Ramos (cell line): ENCODE measurements at regions not wholly inside any gene's neighbourhood (a gene's known extent, or its start where the extent isn't known, plus 50 kb on each side); places are given as distances from the start of the nearest gene placed in this dataset.
"Not testable (repeated sequence)": the region's sequence is repeated elsewhere in the genome, so short reads cannot be mapped to it uniquely, and the experiment has no call there.

Source experiments
- in situ Hi-C: fragments of 300-500 bp; cut with MboI; formaldehyde crosslinking; loops from one replicate; pipeline ENCODE4 v1.14.3; 2022; ENCODE audit warnings: low sequenced_read_pairs; ENCODE audit not compliant: unreplicated experiment

DNA sequence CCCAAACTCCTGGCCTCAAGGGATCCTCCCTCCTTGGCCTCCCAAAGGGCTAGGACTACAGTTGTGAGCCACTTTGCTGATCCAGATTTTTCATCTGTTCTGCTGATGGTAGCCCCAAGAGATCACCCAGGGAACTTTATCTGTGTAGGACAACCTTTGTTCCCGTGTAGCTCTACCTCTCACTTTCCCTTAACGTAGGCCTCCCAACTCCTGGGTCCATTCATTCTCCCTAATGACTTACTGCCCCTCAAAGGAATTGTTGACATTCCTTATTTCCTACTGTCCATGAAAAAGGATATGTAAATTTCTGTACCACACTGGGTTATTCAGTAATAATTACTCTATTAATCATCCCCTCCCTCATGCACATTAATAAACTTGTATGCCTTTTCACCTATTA is 51.0 kb upstream of the PHF24 start:
- in situ Hi-C loops: no loop called here

- in situ Hi-C loops: no loop called here
Observed at GRCh38 chr9:34899535-34900158, 58.4 kb upstream of the PHF24 start.

DNA sequence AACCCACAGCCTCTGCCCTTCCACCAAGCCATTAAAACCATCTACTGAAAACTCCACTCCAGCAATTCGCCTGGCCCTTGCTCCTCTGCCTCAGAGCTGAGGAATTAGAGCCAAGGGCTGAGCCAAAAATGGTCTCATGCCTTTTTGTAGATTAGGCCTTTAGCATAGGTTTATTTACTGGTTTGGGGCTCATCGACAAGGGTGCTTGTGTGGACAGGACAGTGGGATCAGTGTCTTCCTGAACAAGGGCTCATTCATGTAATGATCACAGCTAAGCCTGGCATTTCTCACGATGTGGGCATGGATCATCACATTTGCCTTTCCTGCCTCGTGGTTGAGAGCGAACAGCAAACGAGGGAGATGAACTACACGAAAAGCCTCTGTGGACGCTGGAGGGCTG is 59.2 kb upstream of the PHF24 start:
- in situ Hi-C loops: no loop called here

DNA sequence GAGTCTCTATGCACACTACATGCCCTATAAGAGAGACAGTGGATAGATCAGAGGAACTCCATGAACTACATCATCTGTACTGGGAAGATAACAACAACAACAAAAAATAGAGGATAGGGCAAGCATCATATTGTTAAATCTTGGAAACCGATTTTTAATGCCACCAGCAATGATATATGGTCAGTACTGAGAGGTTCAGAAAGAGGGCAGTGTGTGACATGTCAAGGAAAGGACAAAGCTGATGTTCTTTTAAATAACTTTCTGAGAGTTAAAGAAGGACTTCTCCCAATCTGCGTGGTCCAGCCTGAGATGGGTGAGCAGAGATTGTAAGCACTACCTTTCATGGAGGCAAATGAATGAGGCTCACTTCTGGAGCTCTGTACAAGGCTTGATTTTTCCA is 62.0 kb upstream of the PHF24 start:
- in situ Hi-C loops: no loop called here

DNA sequence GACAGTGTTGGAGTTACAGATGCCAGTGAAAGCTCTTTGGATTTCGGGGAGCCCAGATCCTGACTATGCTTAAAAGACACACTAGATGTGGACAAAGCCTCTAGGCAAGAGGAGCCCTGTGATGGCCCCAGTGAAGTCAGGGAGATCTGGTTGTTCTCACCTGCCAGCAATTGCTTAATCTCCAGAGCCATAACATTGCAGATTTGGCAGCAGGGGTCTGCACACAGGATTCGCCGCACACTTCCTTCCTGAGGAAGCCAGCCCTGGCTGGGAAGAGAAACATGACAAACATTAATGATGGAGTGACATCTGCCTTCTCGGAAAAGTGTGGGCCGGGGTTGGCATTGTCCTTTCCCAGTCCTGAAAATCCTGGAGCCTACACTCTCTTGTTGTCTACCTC is 65.2 kb upstream of the PHF24 start:
- in situ Hi-C loops: loop anchor here (5.0 kb wide), 1 partner anchor 584 kb away; no protein-coding TSS in a partner anchor

DNA sequence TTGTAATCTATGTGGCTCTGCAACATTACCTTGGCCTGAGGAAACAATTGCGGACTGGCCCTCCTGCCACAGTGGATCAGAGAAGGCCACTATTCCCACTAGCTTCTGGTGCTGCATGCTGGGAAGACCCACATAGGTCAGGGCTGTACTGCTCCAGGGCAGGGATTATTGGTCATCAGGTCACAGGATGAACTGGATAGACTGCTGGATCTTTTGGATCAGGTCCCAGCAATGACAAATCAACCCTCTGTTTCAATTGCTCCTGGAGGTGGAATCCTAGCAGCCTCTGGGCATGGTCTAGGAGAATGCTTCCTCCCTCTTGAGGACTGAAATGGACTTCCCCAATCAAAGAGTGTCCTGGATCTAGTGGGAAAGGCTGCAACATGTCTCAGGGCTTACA is 66.7 kb upstream of the PHF24 start:
- in situ Hi-C loops: loop anchor here (5.0 kb wide), 1 partner anchor 586 kb away; no protein-coding TSS in a partner anchor

- in situ Hi-C loops: no loop called here
Observed at GRCh38 chr9:34887841-34888240, 70.2 kb upstream of the PHF24 start.

GRCh38 chr9:34884747-34885189 is 73.3 kb upstream of the PHF24 start:
- in situ Hi-C loops: no loop called here

DNA sequence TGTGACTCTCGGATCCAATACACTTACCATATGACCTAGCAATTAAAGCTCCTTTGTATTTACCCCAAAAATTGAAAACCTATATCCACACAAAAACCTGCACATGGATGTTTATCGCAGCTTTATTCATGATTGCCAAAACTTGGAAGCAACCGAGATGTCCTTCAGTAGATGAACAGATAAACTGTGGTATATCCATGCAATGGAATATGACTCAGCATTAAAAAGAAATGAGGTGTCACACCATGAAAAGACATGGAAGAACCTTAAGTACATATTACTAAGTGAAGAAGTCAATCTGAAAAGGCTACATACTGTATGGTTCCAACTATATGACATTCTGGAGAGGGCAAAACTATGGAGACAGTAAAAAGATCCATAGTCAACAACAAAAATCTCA is 82.0 kb upstream of the PHF24 start:
- in situ Hi-C loops: no loop called here

GRCh38 chr9:34869390-34869789 is 88.7 kb upstream of the PHF24 start:
- in situ Hi-C loops: no loop called here

DNA sequence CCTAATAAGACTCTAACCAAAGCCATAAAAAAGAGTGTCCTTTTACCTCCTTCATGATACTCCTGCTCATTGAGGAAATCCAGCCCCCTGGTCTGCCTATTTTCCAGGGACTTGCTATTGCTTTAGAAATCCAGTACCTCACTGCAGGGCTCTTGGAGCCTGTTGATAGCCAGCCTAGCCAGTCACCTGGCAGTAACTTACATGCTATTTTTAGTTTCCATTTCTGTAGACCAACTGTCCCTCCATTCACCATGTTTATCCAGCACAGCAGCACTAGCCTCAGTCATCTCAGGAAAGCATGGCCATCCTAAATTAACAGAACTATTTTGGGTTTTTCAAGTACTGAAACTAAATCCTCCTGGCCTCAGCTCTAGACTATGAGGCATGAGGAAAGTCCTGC is 91.5 kb upstream of the PHF24 start:
- in situ Hi-C loops: no loop called here

DNA sequence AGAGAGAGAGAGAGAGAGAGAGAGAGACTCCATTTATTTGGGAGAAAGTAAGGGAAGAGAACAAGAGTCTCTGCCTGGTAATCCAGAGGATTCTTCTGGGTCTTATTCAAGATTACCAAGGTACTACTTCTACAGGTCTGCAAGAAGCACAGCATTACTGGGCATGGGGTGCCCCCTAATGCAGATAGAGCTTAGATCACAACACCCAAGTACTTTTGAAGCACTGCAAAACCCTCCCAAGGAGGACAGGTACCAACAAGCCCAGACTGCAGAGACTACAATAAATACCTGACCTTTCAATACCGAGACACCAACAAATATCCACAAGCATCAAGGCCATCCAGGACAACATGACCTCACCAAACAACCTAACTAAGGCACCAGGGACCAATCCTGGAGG is 94.7 kb upstream of the PHF24 start:
- in situ Hi-C loops: no loop called here

GRCh38 chr9:34862836-34863235 is 95.2 kb upstream of the PHF24 start:
- in situ Hi-C loops: no loop called here

DNA sequence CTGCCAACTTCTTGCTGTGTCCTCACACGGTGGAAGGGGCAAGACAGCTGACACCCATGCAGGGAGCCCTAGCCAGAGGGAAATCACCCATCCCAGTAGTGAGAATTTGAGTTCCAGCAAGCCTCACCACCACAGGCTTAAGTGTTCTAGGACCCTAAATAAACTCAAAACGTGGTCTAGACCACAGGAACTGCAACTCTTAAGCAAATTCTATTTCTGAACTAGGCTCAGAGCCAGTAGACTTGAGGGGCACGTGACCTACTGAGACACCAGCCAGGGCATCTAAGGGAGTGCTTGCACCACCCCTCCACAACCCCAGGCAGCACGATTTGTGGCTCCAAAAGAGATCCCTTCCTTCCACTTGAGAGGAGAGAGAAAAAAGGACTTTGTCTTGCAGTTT is 96.0 kb upstream of the PHF24 start:
- in situ Hi-C loops: no loop called here

DNA sequence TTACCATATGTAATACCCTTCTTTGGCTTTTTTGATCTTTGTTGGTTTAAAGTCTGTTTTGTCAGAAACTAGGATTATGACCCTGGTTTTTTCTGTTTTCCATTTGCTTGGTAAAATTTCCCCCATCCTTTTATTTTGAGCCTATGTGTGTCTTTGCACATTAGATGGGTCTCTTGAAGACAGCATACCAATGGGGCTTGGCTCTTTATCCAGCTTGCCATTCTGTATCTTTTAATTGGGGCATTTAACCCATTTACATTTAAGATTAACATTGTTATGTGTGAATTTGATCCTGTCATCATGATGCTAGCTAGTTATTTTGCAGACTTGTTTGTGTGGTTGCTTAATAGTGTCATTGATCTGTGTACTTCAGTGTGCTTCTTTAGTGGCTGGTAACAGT is 103.1 kb upstream of the PHF24 start:
- in situ Hi-C loops: not testable (repeated sequence)

DNA sequence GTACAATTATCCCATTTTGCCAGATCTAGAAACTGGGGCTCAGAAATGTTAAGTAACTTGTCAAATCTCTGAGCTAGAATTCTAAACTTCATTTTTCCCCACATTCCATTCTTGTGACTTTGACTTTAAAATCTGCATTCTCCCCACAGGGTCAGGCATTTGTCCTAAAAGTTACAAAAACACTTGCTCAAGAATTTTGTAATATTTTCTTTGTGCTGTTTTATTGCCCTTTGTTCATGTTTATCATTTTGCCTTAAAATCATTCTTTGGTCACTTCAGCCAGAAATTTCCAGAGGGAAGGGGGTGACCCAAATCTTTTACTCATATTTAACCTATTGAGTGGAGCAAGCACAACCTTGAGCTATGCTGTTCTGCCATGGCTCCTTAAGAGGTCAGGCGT is 120.1 kb upstream of the CCL21 start:
- in situ Hi-C loops: no loop called here

- in situ Hi-C loops: no loop called here
Observed at GRCh38 chr9:34826999-34827538, 117.1 kb upstream of the CCL21 start.

- in situ Hi-C loops: no loop called here
Observed at GRCh38 chr9:34825775-34826174, 115.8 kb upstream of the CCL21 start.

DNA sequence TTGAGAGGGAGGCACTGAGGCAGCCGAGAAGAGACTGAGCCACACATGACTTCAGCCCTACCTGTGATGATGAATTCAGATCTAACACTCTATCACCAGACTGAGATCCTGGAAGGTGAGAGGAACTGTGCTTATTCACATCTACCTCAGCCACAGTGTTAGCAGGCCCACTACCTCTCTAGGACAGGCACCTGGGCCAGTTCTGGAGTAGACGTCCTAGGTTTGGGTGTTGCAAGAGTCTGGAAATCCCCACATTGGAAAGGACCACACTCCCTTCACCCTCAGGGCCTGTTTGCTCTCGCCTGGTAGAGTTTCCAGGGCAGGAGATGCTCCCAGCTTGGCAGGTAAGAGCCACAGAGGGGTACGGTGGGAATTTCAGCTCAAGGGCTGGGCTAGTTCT is 113.8 kb upstream of the CCL21 start:
- in situ Hi-C loops: no loop called here

GRCh38 chr9:34810187-34810524 is 100.2 kb upstream of the CCL21 start:
- in situ Hi-C loops: no loop called here

- in situ Hi-C loops: no loop called here
Observed at GRCh38 chr9:34809504-34810186, 99.7 kb upstream of the CCL21 start.

DNA sequence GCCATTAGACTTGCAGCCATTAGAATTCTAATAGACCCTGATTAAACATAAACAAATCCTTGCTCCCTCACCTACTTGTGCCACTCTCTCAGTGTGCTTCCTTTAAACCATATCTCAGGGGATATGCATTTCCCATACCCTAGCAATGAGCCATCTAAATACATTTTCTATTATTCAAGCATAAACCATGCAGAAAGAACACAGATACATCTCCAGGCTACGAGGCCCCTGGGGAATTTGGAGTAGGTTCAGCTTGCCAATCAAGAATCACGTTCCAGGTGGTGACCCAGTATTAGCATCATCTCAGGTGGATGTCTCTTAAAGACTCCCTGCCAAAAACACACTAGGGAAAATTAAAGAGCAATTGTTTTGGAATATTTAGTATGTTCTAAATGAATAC is 93.0 kb upstream of the CCL21 start:
- in situ Hi-C loops: no loop called here
